ENCODE measurements at regions not wholly inside any gene's neighbourhood (a gene's known extent, or its start where the extent isn't known, plus 50 kb on each side); places are given as distances from the start of the nearest gene placed in this dataset.

GRCh38 chr2:55993685-55994084 lies 70.1 kb upstream of the EFEMP1 start:
- TF ChIP-seq ZBTB11 (tag by site-specific recombination; conservative IDR thresholded peaks at IDR 0.05; ENCODE audit: low read depth), result no peak
- TF ChIP-seq ZNF202 (tag by site-specific recombination; IDR thresholded peaks at IDR 0.05; ENCODE audit: borderline replicate concordance), result no peak
- TF ChIP-seq ZBTB1 (tag by site-specific recombination; IDR thresholded peaks at IDR 0.05), result no peak
- TF ChIP-seq, protein P1, sequence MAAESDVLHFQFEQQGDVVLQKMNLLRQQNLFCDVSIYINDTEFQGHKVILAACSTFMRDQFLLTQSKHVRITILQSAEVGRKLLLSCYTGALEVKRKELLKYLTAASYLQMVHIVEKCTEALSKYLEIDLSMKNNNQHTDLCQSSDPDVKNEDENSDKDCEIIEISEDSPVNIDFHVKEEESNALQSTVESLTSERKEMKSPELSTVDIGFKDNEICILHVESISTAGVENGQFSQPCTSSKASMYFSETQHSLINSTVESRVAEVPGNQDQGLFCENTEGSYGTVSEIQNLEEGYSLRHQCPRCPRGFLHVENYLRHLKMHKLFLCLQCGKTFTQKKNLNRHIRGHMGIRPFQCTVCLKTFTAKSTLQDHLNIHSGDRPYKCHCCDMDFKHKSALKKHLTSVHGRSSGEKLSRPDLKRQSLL (tag by site-specific recombination; IDR thresholded peaks at IDR 0.05), result no peak
- no peak for TF ChIP-seq ZNF391 (tag by site-specific recombination; IDR thresholded peaks at IDR 0.05; ENCODE audit: borderline replicate concordance, low read depth)
- no peak for TF ChIP-seq ZNF558 (tag by site-specific recombination; IDR thresholded peaks at IDR 0.05)
- TF ChIP-seq, protein P2, sequence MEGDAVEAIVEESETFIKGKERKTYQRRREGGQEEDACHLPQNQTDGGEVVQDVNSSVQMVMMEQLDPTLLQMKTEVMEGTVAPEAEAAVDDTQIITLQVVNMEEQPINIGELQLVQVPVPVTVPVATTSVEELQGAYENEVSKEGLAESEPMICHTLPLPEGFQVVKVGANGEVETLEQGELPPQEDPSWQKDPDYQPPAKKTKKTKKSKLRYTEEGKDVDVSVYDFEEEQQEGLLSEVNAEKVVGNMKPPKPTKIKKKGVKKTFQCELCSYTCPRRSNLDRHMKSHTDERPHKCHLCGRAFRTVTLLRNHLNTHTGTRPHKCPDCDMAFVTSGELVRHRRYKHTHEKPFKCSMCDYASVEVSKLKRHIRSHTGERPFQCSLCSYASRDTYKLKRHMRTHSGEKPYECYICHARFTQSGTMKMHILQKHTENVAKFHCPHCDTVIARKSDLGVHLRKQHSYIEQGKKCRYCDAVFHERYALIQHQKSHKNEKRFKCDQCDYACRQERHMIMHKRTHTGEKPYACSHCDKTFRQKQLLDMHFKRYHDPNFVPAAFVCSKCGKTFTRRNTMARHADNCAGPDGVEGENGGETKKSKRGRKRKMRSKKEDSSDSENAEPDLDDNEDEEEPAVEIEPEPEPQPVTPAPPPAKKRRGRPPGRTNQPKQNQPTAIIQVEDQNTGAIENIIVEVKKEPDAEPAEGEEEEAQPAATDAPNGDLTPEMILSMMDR (tag by site-specific recombination; IDR thresholded peaks at IDR 0.05), result no peak
- TF ChIP-seq KLF9 (tag by site-specific recombination; IDR thresholded peaks at IDR 0.05; ENCODE audit: low read depth), result no peak
- no peak for TF ChIP-seq REST (tag by site-specific recombination; IDR thresholded peaks at IDR 0.05)
- TF ChIP-seq GLI4 (tag by site-specific recombination; IDR thresholded peaks at IDR 0.05), result no peak
